H9 (cell line): ENCODE measurements at regions not wholly inside any gene's neighbourhood (a gene's known extent, or its start where the extent isn't known, plus 50 kb on each side); places are given as distances from the start of the nearest gene placed in this dataset.

Experiments
- DNase-seq: peaks from one replicate; pipeline ENCODE4 v3.0.0-alpha.2; 2017
- H2AFZ ChIP-seq: one replicate; pipeline ENCODE4 v1.6.1; 2013; ENCODE audit warnings: mild to moderate bottlenecking, low read length, control low read depth, moderate library complexity
- H2AK5ac ChIP-seq: 2 replicates; pipeline ENCODE4 v1.6.1; 2013; ENCODE audit warnings: low read length, control low read depth, mixed read lengths; ENCODE audit not compliant: insufficient read length
- H2BK120ac ChIP-seq: one replicate; pipeline ENCODE4 v1.6.1; 2013; ENCODE audit warnings: low read depth, mild to moderate bottlenecking, low read length, control low read depth, inconsistent platforms; ENCODE audit not compliant: poor library complexity, severe bottlenecking
- H2BK12ac ChIP-seq: 2 replicates; pipeline ENCODE4 v1.6.1; 2013; ENCODE audit warnings: low read length, control low read depth, mixed read lengths, low read depth; ENCODE audit not compliant: insufficient read length
- H2BK15ac ChIP-seq: 2 replicates; pipeline ENCODE4 v1.6.1; 2013; ENCODE audit warnings: low read depth, low read length, control low read depth
- H2BK20ac ChIP-seq: one replicate; pipeline ENCODE4 v1.6.1; 2013; ENCODE audit warnings: low read depth, mild to moderate bottlenecking, low read length, control low read depth, inconsistent platforms; ENCODE audit not compliant: poor library complexity, severe bottlenecking
- H2BK5ac ChIP-seq: 2 replicates; pipeline ENCODE4 v1.6.1; 2013; ENCODE audit warnings: low read length, control low read depth, mixed read lengths; ENCODE audit not compliant: insufficient read length
- H3K14ac ChIP-seq: 2 replicates; pipeline ENCODE4 v1.6.1; 2013; ENCODE audit warnings: low read length, control low read depth; ENCODE audit not compliant: insufficient read depth
- H3K18ac ChIP-seq: 2 replicates; pipeline ENCODE4 v1.6.1; 2013; ENCODE audit warnings: low read depth, mild to moderate bottlenecking, mixed read lengths, low read length, control low read depth; ENCODE audit not compliant: insufficient read length
- H3K23ac ChIP-seq: 2 replicates; pipeline ENCODE4 v1.6.1; 2013; ENCODE audit warnings: low read length, control low read depth, mixed read lengths, low read depth; ENCODE audit not compliant: insufficient read length
- H3K23me2 ChIP-seq: 2 replicates; pipeline ENCODE4 v1.6.1; 2013; ENCODE audit warnings: low read depth, mild to moderate bottlenecking, mixed read lengths, low read length, control low read depth; ENCODE audit not compliant: insufficient read length, poor library complexity, severe bottlenecking
- H3K27ac ChIP-seq: 2 replicates; pipeline ENCODE4 v1.5.1; 2013; ENCODE audit warnings: low read length, control low read depth, mixed read lengths, low read depth; ENCODE audit not compliant: insufficient read length
- H3K27me3 ChIP-seq: 2 replicates; pipeline ENCODE4 v1.6.1; 2013; ENCODE audit warnings: low read length, control low read depth, inconsistent platforms; ENCODE audit not compliant: insufficient read depth
- H3K4ac ChIP-seq: 2 replicates; pipeline ENCODE4 v1.6.1; 2013; ENCODE audit warnings: low read depth, mild to moderate bottlenecking, control low read depth, inconsistent platforms, low read length, moderate library complexity
- H3K4me1 ChIP-seq: 2 replicates; pipeline ENCODE4 v1.6.1; 2013; ENCODE audit warnings: low read length, control low read depth, inconsistent platforms; ENCODE audit not compliant: insufficient read depth
- H3K4me2 ChIP-seq: 2 replicates; pipeline ENCODE4 v1.6.1; 2013; ENCODE audit warnings: low read length, control low read depth, mixed read lengths; ENCODE audit not compliant: insufficient read length, insufficient read depth
- H3K56ac ChIP-seq: 2 replicates; pipeline ENCODE4 v1.6.1; 2013; ENCODE audit warnings: low read depth, mild to moderate bottlenecking, mixed read lengths, low read length, control low read depth; ENCODE audit not compliant: insufficient read length
- H3K79me1 ChIP-seq: 2 replicates; pipeline ENCODE4 v1.6.1; 2013; ENCODE audit warnings: low read depth, mild to moderate bottlenecking, moderate library complexity, low read length, control low read depth, inconsistent platforms; ENCODE audit not compliant: insufficient read depth, poor library complexity, severe bottlenecking
- H3K79me2 ChIP-seq: 2 replicates; pipeline ENCODE4 v1.6.1; 2013; ENCODE audit warnings: low read length, control low read depth, inconsistent platforms; ENCODE audit not compliant: insufficient read depth
- H3K9ac ChIP-seq: 2 replicates; pipeline ENCODE4 v1.6.1; 2013; ENCODE audit warnings: low read length, control low read depth, mixed read lengths; ENCODE audit not compliant: insufficient read length; ENCODE audit errors: extremely low read depth
- H3K9me3 ChIP-seq: one replicate; pipeline ENCODE4 v1.6.1; 2013; ENCODE audit warnings: low read depth, low read length, inconsistent platforms; ENCODE audit not compliant: control insufficient read depth
- H3T11ph ChIP-seq: one replicate; pipeline ENCODE4 v1.6.1; 2013; ENCODE audit warnings: mild to moderate bottlenecking, low read length, control low read depth, inconsistent platforms
- H4K20me1 ChIP-seq: one replicate; pipeline ENCODE4 v1.6.1; 2013; ENCODE audit not compliant: control insufficient read depth, insufficient read length, insufficient read depth
- H4K5ac ChIP-seq: 2 replicates; pipeline ENCODE4 v1.6.1; 2013; ENCODE audit warnings: low read depth, mild to moderate bottlenecking, mixed read lengths, low read length, control low read depth; ENCODE audit not compliant: insufficient read length
- H4K8ac ChIP-seq: replicated peaks from 2 replicates; pipeline ENCODE4 v1.6.1; 2013; ENCODE audit warnings: low read length, control low read depth, mixed read lengths, low read depth; ENCODE audit not compliant: insufficient read length
- H4K91ac ChIP-seq: 2 replicates; pipeline ENCODE4 v1.6.1; 2013; ENCODE audit warnings: low read depth, mild to moderate bottlenecking, moderate library complexity, mixed read lengths, low read length, control low read depth; ENCODE audit not compliant: insufficient read length
- H3K27ac Mint-ChIP-seq, 3 experiments: 2 replicates in 2 of 3; 3 replicates in 1 of 3; pipeline ENCODE4 v1.8.0; 2020 to 2021; ENCODE audit warnings: mixed read lengths in 3 of 3, mild to moderate bottlenecking in 1 of 3, moderate library complexity in 1 of 3
- H3K27me3 Mint-ChIP-seq: 2 replicates; pipeline ENCODE4 v1.8.0; 2021; ENCODE audit warnings: low read depth, mild to moderate bottlenecking, moderate library complexity, mixed read lengths
- H3K36me3 Mint-ChIP-seq, 3 experiments: 2 replicates in 2 of 3; 3 replicates in 1 of 3; pipeline ENCODE4 v1.8.0; 2020 to 2021; ENCODE audit warnings: low read depth in 3 of 3, mixed read lengths in 3 of 3; ENCODE audit not compliant: insufficient read depth in 1 of 3
- H3K4me1 Mint-ChIP-seq, 2 experiments: 2 replicates each; pipeline ENCODE4 v1.8.0; 2020; ENCODE audit warnings: mixed read lengths in 2 of 2
- H3K4me3 Mint-ChIP-seq, 2 experiments: 2 replicates in 1 of 2; 3 replicates in 1 of 2; pipeline ENCODE4 v1.8.0; 2020 to 2021; ENCODE audit warnings: mild to moderate bottlenecking in 2 of 2, mixed read lengths in 2 of 2, moderate library complexity in 1 of 2
- H3K9me3 Mint-ChIP-seq, 2 experiments: 2 replicates in 1 of 2; 3 replicates in 1 of 2; pipeline ENCODE4 v1.8.0; 2020; ENCODE audit warnings: mild to moderate bottlenecking in 2 of 2, mixed read lengths in 2 of 2, moderate library complexity in 1 of 2
- CTCF ChIP-seq: fragments of 200-600 bp; sonication (generic); conservative IDR thresholded peaks from 3 replicates; pipeline ENCODE4 v1.8.0; 2021; ENCODE audit warnings: antibody characterized with exemption, mild to moderate bottlenecking
- WGBS: extraction: QIAGEN DNeasy Blood & Tissue Kit; methylation state at CpG from one replicate; pipeline ENCODE4 v1.1.7; 2013; ENCODE audit warnings: missing lambda C conversion rate, low lambda C conversion rate, mixed read lengths; ENCODE audit not compliant: insufficient read length; ENCODE audit errors: extremely low coverage; 5-methylcytosine and 5-hydroxymethylcytosine counted together

- Histone ChIP-seq H3K14ac (no peak overlapping the region), H3K4me1 (no peaks in the 10 kb centered on the region), H2BK5ac (no peak overlapping the region), H3K79me2 (no peaks in the 10 kb centered on the region), H4K5ac (no peak overlapping the region), H3K27ac (no peak overlapping the region), H3K4ac (no peak overlapping the region), H3K23me2 (no peaks in the 10 kb centered on the region), H2AFZ (no peak overlapping the region), H3K27me3 (no peaks in the 10 kb centered on the region), H4K8ac (no peak overlapping the region), H3K4me2 (no peak overlapping the region), H2BK120ac (no peak overlapping the region), H3K9me3 (no peaks in the 10 kb centered on the region), H4K91ac (no peak overlapping the region), H2BK12ac (no peak overlapping the region), H3K18ac (no peak overlapping the region), H4K20me1 (no peaks in the 10 kb centered on the region), H3K9ac (no peak overlapping the region), H2BK15ac (no peak overlapping the region), H2BK20ac (no peak overlapping the region), H3K23ac (no peak overlapping the region), H3K56ac (no peak overlapping the region), H2AK5ac (no peak overlapping the region), H3T11ph (no peak overlapping the region), H3K79me1 (no peaks in the 10 kb centered on the region)
- Mint-ChIP-seq H3K9me3 (no peaks in the 10 kb centered on the region), H3K4me3 (no peak overlapping the region), H3K4me1 (peaks cover 0 to 16% of the 10 kb centered on the region in 2 experiments; a peak in 2 of 4 replicates), H3K27ac (no peak overlapping the region), H3K36me3 (no peaks in the 10 kb centered on the region), H3K27me3 (no peaks in the 10 kb centered on the region; the same call in 1 of the 2 replicates)
- TF ChIP-seq CTCF: no peak
- no peak for DNase-seq
- no CpG with 5 or more reads among the region's 1 CpG for WGBS
Measured at GRCh38 chr1:58331156-58331555, 215.4 kb downstream of the OMA1 start.
